Effector CD8-positive, alpha-beta T cell (primary cell): ENCODE measurements at regions not wholly inside any gene's neighbourhood (a gene's known extent, or its start where the extent isn't known, plus 50 kb on each side); places are given as distances from the start of the nearest gene placed in this dataset.

Source experiments
- DNase-seq: peaks from one replicate; lab custom pipeline; 2025; lab: John Stamatoyannopoulos, UW

DNA sequence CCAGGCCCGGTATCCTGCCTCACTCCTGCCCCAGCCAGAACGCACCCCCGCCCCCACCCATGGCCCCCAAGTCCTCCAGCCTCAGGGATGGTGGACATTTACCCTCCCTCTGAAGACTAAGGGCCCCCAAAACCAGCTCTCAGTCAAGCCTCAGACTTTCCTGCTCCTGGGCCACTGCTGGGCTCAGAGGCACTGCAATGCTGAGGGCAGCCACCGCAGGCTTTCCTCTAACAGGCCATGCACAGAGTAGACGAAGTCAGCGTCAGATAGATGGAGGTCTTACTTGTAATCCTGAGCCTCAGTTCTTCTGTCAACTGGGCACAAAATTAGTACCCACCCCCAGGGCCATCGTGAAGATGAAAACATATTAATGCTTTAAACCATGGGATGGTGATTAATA lies 92.6 kb downstream of the TTC32 start:
- no peak for DNase-seq

DNA sequence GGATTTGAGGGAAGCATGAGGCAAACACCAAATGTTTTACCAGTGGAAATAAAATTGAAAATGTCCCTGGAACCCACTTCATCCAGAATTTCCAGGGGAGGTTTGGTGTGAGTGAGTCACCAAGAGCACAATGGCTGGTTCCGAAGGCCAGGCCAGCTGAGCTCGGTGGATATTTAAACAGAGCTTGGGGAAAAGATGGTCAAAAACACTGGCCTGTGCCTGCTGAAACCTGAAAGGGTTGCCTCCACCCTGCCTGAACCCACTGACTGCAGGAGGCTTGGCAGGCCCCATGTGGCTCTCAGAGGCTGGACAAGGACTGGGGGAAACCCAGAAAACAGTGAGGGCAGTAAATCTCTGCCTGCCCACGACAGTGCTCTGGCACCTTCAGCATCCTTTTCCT lies 93.9 kb downstream of the TTC32 start:
- DNase-seq, result no peak

DNA sequence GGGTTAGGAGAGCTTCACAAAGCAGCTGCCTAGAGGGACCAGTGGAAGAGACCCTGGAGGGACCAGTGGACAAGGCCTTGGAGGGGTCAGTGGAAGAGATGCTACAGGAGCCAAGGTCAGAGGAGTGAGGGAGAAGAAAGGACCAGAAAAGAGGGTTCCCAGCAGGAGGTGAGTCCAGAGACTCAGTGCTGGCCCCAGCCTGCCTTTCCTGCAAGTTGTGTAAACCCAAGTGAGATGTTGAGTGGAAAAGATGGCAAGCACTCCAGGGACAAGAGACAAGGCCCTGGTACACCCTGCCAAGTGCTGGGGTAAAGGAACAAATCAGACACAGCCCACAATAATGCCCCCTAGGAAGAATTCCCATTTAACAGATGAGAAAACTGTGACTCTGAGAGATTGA lies 94.4 kb downstream of the TTC32 start:
- no peak for DNase-seq

GRCh38 chr2:19806591-19806990 lies 95.2 kb downstream of the TTC32 start:
- no peak for DNase-seq

GRCh38 chr2:19806131-19806530 lies 95.7 kb downstream of the TTC32 start:
- DNase-seq, result no peak

GRCh38 chr2:19805266-19805665 lies 96.5 kb downstream of the TTC32 start:
- DNase-seq, result no peak

DNA sequence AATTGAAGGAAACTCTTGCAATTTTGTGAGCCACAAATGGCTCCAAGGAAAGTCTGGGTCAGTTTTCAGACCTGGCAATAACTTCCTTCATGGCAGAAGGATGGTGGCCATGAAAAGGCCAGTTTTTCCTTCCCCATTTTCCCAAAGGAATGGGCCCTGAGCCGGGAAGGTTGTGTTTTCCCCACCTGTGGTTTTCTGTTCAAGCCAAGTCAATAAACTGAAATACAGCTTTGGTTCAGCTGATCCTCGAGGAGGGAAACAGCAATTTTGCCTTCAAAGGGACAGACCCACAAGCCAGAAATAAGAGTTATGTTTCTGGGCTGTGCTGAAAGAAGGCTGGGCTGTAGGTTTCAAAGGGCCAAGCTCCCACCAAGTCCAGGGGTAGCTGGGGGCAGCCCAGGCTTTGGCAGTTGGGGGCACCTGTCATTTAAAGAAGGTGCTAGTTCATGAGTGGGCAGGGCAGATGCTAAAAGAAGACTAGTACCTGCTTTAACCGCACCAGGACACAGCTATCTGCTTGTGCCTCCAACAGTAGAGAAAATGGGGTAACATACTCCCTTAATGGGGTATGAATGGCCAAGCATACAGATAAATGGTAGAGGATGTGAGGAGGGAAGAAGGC lies 97.0 kb downstream of the TTC32 start:
- DNase-seq, result no peak

GRCh38 chr2:19802086-19802841 lies 99.5 kb downstream of the TTC32 start:
- no peak for DNase-seq

DNA sequence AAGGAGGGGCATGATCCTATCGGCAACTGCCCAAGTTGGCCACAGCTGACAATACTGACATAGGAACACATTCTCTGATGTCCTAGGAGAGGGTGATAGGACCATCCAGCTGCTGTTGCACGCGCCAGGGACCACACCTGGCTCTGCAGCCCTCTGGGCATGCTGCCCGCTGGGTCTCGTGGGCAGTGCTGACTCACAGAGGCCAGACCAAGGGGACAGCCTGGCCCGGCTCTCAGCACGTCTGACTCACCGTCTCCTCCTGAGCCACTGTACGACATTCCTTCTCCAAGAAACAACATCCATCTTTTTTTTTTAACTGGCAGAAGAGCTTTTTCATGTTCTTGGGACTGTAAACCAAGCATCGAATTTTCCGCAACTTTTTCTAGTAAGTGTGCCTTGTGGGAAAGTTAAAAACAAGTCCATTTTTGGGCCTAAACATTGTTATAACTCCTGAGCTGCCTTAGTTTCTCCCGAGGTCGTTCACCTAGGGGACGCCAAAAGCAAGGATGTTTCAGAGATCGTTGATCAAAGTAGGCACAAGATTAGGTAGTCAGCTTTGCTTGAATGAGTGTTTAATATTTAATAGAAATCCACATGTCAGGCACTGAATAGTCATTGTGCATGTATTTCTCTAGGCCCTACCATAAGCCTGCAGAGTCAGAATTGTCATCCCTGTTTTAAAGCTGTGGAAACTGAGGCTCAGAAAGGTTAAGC lies 100.3 kb downstream of the TTC32 start:
- DNase-seq, result no peak

GRCh38 chr2:19800796-19801195 lies 101.0 kb downstream of the TTC32 start:
- no peak for DNase-seq

GRCh38 chr2:19799881-19800780 lies 101.7 kb downstream of the TTC32 start:
- no peak for DNase-seq

DNA sequence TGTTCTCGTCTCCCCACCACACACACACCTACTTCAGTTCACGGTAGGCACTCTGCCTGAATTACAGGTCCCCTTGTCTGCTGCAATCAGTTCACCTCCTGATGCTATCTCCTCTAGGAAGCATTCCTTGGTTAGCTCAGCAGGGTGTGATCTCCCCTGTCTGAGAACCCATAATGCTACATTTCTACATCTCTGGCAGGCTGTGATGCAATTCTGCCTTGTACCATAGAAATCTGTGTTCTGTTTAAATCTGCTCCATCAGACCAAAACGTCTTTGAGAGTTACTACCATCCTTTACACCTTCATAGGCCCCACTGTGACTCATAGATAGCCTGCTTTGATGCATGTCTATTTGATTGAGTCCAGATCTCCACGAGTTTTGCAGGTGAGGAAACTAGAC lies 103.9 kb downstream of the TTC32 start:
- DNase-seq, result no peak

- no peak for DNase-seq
These were observed 104.5 kb downstream of the TTC32 start for GRCh38 chr2:19797243-19797810.

- DNase-seq, result no peak
These were observed 105.6 kb downstream of the TTC32 start for GRCh38 chr2:19796035-19796695.

DNA sequence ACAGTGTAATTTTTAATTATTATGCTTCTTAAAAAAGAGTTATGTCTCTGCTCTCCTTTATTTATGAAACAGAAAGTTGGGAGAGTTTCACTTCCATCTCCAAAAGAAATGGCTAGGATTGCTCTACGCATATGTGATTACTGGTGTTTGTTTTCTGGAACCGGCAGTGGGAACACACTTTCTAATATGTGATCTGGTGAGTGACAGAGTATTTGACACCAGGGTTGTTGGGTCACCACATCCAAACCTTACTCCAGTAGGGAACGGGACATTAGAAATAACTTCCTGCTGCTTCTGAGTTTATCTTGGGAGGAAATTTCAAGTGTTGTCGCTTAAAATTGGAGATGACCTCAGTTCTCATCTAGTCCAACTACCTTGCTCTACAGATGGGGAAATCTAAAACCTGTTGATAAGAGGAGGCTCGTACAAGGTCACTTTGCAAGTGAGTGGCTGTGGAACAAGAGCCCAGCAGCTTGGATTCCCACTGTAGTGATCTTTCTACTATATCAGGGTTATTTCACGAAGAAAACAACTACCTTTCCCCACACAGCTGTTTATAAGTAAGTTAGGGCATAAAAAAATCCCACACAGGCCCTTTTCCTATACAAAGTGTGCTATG lies 108.5 kb downstream of the TTC32 start:
- no peak for DNase-seq

DNA sequence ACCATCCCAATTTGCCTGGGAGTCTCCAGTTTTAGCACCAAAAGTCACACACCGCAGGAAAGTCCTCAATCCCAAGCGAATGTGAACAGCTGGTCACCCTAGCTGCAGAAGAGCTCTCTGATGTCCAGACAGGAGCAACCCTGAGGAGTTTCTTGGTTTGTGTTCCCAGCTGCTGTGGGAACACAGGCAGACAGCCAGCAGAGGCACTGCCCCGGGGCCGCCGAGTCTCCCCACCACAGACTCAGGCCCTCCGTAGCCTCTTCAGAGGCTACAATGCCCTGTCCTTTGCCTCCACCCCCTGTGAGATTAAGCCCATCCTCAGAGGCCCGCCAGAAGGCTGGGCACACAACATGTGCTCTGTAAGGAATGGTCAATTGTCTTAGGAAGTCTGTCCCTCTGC lies 111.5 kb downstream of the TTC32 start:
- no peak for DNase-seq

DNA sequence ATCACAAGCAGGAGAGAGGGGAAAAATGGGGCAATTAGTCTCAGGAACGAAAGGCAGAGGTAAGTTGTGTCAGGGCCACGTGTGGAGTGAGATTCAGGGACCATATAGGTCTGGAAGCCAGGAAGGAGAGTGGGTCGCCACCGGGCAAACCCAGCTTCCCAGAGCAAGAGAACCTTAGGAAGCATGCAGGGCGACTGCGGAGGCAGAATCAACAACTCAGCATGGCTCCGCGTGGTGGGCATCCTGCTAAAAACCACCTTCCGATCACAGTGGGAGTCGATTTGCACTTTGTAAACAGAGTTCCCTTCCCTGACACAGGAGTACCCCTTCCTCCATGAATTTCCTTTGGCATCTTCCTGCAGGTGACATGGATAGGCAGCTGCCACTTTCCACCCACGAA lies 114.6 kb downstream of the TTC32 start:
- no peak for DNase-seq

- DNase-seq, result no peak
These were observed 115.2 kb downstream of the TTC32 start for GRCh38 chr2:19786408-19787058.

GRCh38 chr2:19785867-19786266 lies 115.9 kb downstream of the TTC32 start:
- DNase-seq, result no peak

- DNase-seq, result no peak
These were observed 116.3 kb downstream of the TTC32 start for GRCh38 chr2:19785447-19785846.
